Upper lobe of right lung (tissue), 1 donor: ENCODE measurements at regions not wholly inside any gene's neighbourhood (a gene's known extent, or its start where the extent isn't known, plus 50 kb on each side); places are given as distances from the start of the nearest gene placed in this dataset.

Experiments
- ATAC-seq: fragments of 200-7000 bp; cut with Tn5 transposase; one replicate; pipeline ENCODE4 v1.9.1; 2020; ENCODE audit warnings: mild to moderate bottlenecking, moderate library complexity
- DNase-seq: peaks from one replicate; pipeline ENCODE4 v3.0.0-alpha.2; 2020
- H3K27ac ChIP-seq: fragments of 200-600 bp; one replicate; pipeline ENCODE4 v1.8.0; 2022
- H3K27me3 ChIP-seq: fragments of 200-600 bp; one replicate; pipeline ENCODE4 v1.8.0; 2022; ENCODE audit warnings: mild to moderate bottlenecking
- H3K36me3 ChIP-seq: fragments of 200-600 bp; one replicate; pipeline ENCODE4 v1.8.0; 2022
- H3K4me1 ChIP-seq: fragments of 200-600 bp; one replicate; pipeline ENCODE4 v1.8.0; 2022
- H3K4me3 ChIP-seq: fragments of 200-600 bp; one replicate; pipeline ENCODE4 v1.8.0; 2022; ENCODE audit warnings: mild to moderate bottlenecking
- H3K9me3 ChIP-seq: fragments of 200-600 bp; one replicate; pipeline ENCODE4 v1.8.0; 2022
- CTCF ChIP-seq: fragments of 200-600 bp; IDR thresholded peaks from one replicate; pipeline ENCODE4 v1.8.0; 2022; ENCODE audit warnings: antibody characterized with exemption
- intact Hi-C: fragments of 100-400 bp; cut with DNase I; formaldehyde crosslinking; loops from one replicate; pipeline ENCODE4 v1.11.0; 2022
- donor health status: DM: no; HTN: yes; CAD: no; lungs with severe emphysema.

GRCh38 chr18:39788383-39788782 lies 2166.7 kb upstream of the PIK3C3 start:
- intact Hi-C loops = no loop called here
- Histone ChIP-seq H3K36me3 (no peaks in the 10 kb centered on the region), H3K9me3 (no peaks in the 10 kb centered on the region), H3K27ac (no peak overlapping the region), H3K27me3 (no peaks in the 10 kb centered on the region), H3K4me1 (no peaks in the 10 kb centered on the region), H3K4me3 (no peak overlapping the region)
- no peak for TF ChIP-seq CTCF
- ATAC-seq (no peak), DNase-seq (no peak)

GRCh38 chr18:39786477-39786876 lies 2168.6 kb upstream of the PIK3C3 start:
- intact Hi-C loops = no loop called here
- ATAC-seq = no peak
- Histone ChIP-seq H3K27me3 (no peaks in the 10 kb centered on the region), H3K9me3 (no peaks in the 10 kb centered on the region), H3K4me3 (no peak overlapping the region), H3K36me3 (no peaks in the 10 kb centered on the region), H3K27ac (no peak overlapping the region), H3K4me1 (no peaks in the 10 kb centered on the region)
- no peak for DNase-seq
- TF ChIP-seq CTCF = no peak

GRCh38 chr18:39784541-39784940 lies 2170.5 kb upstream of the PIK3C3 start:
- TF ChIP-seq CTCF = no peak
- ATAC-seq = no peak

GRCh38 chr18:39781565-39781964 lies 2173.5 kb upstream of the PIK3C3 start:
- no peaks in the 10 kb centered on the region for H3K36me3 ChIP-seq
- H3K4me3 ChIP-seq = no peak overlapping the region
- TF ChIP-seq CTCF = no peak
- H3K9me3 ChIP-seq = no peaks in the 10 kb centered on the region
- no peak for DNase-seq
- no peak overlapping the region for H3K27ac ChIP-seq
- no peaks in the 10 kb centered on the region for H3K27me3 ChIP-seq
- intact Hi-C loops = no loop called here
- ATAC-seq = no peak
- H3K4me1 ChIP-seq = no peaks in the 10 kb centered on the region

More at GRCh38 chr18:39784541-39784940, 2170.5 kb upstream of the PIK3C3 start:
- Histone ChIP-seq H3K4me3 (no peak overlapping the region), H3K27ac (no peak overlapping the region), H3K27me3 (no peaks in the 10 kb centered on the region), H3K9me3 (no peaks in the 10 kb centered on the region), H3K36me3 (no peaks in the 10 kb centered on the region), H3K4me1 (no peaks in the 10 kb centered on the region)
- no peak for DNase-seq
- intact Hi-C loops = no loop called here

GRCh38 chr18:39780774-39781173 lies 2174.3 kb upstream of the PIK3C3 start:
- Histone ChIP-seq H3K4me1 (no peaks in the 10 kb centered on the region), H3K36me3 (no peaks in the 10 kb centered on the region), H3K9me3 (no peaks in the 10 kb centered on the region), H3K27me3 (no peaks in the 10 kb centered on the region), H3K4me3 (no peak overlapping the region), H3K27ac (no peak overlapping the region)
- intact Hi-C loops = no loop called here
- no peak for ATAC-seq
- DNase-seq = no peak
- TF ChIP-seq CTCF = no peak

- no peaks in the 10 kb centered on the region for H3K27me3 ChIP-seq
- no peaks in the 10 kb centered on the region for H3K9me3 ChIP-seq
- DNase-seq (no peak), ATAC-seq (no peak)
- intact Hi-C loops = no loop called here
- H3K4me3 ChIP-seq = no peak overlapping the region
- TF ChIP-seq CTCF = no peak
- no peaks in the 10 kb centered on the region for H3K4me1 ChIP-seq
- no peaks in the 10 kb centered on the region for H3K36me3 ChIP-seq
- H3K27ac ChIP-seq = no peak overlapping the region
These were observed 2175.1 kb upstream of the PIK3C3 start for GRCh38 chr18:39779926-39780325.
